GM18511 (cell line): ENCODE measurements at regions not wholly inside any gene's neighbourhood (a gene's known extent, or its start where the extent isn't known, plus 50 kb on each side); places are given as distances from the start of the nearest gene placed in this dataset.

Source experiments
- ATAC-seq: cut with Tn5 transposase; IDR thresholded peaks from one replicate; pipeline ENCODE4 v1.9.1; 2021; ENCODE audit warnings: mild to moderate bottlenecking, moderate library complexity; ENCODE audit not compliant: unreplicated experiment

DNA sequence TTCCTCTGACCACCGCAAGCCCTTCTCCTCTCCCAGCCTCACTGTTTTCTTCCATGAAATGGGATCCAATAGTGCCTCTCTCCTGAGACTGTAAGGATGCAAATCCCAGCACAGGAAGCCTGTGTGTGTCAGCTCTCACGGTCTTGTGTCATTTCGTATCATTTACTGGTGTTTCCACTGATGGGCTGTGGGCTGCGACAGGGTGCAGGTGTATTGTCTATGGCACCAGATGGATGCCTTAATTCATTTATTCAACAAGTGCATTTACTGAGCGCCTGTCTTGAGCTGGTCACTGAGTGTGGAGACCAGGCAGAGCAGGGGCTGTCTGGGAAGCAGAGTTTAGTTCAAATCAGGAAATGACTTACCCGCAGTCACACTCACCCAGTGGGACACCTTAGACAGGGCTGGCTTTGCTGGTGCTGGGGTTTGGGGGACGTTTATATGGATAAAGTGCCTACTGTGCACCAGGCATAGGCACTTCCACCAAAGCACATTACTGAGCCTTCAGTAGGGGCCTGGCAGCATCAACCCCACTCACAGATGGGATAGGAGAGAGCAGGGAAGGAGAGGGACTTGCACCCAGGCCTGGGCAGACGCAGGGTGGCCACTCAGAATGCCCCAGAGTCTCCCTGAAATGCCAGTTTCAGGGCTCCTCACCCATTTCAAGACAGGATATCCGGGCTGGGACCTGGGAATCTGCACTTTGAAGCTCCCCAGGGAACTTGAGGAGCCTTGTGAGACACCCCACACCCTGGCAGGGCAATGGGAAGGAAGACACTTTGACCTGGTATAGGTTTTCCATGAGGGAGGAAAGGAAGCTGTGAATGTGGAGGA, 398.9 kb downstream of the MATN1 start:
- no peak for ATAC-seq

DNA sequence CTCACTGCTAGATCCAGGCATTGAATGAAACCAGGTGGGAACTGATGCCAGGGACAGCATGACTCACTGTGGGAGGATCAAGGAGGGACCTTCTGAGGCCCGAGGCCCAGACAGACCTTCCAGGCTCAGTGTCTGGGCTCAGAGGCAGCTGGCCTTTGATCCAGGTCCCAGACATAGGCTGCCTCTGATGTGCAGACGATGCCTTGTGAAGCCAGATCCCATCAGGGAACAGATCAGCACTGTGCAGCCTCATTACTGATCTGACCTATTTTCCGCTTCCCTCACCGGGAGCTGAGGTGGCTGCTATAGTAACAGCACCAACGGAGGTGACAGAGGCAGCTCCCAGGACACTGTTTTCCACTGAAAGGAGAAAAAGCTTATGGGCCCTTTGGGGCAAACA, 399.5 kb downstream of the MATN1 start:
- ATAC-seq, result no peak

DNA sequence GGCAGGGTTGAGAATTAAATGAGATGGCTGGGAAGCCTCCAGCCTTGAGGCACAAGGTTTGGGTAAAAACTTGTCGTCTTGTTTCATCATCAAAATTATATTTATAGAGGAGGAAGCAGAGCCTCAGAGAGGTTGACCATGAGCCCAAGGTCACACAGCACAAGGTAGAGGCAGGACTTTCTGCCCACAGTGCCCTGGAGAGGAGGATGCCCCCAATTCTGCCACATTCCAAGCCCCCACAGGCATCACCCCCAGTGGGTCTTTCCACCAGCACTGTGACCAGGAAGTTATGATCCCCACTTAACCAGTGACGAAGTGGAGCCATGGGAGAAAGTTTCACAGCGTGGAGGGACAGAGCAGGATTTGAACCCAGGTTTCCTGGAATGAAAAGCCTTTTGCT, 400.0 kb downstream of the MATN1 start:
- ATAC-seq, result no peak

DNA sequence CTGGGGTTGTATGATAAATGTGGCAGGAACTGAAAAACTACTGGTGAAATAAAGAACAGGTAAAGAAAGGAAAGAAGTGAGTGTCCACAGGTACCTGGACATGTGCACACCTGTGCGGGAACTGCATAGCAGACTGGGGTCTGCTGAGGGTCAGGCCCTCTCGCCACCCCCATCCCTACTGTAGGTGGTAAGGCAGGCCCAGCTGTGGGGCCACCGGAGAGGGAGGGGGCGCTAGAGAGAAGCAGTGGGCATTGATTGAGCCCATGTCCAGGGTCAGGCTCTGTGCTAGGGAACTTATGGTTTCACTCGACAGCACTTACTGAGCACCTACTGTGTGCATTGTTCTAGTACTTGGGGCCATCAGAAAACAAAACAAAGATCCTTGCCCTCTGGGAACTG, 400.5 kb downstream of the MATN1 start:
- ATAC-seq, result no peak

DNA sequence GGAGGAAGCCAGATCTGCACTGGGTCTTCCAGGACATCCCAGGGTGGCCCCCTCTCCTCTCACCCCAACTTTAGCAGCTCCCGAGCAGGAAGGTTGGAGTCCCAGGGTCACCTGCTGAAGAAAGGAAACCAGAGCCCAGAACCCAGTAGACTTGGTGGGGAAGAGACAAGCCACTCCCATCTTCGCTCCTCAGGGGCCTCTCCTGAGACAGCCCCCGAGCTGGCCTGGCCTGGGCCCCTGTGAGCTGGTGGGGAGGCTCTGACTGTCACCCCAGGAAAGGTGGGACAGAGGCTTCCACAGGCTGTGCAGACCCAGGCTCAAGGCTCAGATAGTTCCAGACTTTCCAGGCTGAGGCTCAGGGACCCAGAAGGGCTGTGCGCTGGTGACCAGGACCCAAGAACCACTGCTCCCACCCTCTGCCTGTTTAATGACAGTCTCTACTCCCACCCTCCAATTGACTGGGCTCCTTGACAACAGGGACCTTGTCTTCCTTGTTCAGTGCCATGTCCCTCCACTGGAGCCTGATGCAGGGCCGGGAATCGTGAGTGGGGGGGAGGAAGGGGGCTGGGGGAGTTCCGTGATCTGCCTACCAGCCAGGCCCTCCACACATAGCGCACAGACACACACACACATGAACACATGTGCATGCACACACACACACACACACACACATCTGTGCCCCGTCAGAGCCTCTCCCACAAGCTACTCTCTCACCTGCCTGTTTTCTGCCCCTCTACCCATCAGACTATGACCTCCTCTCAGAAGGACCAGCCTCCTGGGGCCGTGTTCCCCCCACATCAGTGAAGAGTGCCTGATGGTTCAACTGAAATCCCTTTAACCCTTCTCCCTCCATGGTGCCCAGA, 401.2 kb downstream of the MATN1 start:
- no peak for ATAC-seq

DNA sequence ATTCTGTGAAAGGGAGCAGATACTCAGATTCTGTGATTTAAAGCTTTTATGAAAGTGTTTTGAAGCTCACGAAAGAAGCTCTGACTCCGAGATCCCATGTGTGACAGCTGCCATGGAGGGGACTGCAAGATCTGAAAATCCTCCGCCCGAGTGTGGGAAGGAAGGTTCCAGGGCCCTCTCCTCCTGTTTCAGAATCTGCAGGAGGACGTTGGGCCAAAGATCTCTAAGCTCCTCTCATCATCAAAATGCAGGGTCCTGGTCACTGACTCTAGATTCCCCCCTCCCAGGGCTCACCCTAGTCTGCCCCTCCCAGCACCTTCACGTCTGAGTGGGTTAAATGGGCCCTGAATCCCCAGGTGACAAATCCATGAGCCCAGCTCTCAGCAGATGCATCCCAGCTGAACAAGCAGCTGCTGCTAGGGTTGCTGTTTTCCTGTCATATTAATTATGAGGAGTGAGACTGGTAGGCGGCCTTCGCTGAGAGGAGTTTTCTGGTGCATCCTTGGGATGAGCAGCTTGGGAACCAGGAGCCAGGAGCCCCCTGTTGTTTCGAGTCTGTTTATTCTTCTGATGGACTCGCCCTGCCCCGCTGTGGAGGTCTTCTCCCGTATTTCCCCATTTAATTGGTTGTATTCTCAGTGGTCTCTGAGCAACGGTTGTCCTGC, 402.0 kb downstream of the MATN1 start:
- ATAC-seq, result no peak

DNA sequence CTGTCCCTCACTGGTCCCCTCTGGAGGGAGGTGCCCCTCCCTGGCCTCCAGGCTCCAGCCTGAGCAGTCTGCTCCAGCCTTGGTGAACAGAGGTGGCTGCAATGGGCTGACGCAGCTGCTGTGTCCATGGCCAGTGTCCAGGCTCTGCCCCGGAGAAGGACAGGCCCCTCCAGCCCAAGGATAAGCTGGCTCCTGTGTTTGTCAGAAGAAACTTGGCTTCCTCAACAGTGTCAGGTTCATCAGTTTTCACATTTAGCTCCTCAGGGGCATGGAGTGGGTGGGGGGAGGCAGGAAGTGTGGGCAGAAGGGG, 402.8 kb downstream of the MATN1 start:
- ATAC-seq, result no peak

DNA sequence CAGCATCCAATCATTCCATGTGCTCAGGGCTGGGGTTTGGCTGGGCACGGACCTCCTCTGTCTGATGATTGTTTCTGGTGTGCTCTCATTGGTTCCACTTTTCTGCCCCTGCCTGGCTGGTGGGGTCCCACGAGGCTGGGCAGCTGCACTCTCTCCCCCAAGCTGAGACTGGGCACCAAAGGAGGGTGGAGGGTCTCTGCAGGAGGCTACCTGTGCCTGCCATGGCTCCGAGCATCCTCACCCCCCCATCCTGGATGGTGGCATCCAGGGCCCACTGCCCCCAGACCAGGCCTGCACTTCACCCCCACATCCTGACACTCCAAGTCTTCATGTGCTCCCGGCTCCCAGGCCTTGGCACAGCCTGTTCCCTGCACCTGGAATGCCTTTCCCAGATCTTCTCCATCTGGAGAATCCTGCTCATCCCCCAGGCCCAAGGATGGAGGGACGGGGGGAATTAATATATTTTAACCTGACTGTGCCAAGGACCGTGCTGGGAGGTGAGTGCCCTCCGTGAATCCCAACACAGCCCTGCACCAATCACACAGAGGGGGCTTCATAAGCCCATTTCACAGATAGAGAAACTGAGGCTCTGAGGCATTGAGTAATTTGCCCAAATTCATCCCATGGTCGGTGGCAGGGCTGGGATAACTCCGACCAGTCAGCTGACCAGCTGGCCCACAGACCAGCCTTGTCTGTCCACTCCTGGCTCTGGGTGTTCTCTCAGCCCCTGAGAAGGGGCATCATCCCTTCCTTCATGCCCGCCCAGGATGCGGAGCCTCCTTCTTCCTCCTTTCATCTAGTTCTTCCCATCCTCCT, 403.4 kb downstream of the MATN1 start:
- ATAC-seq, result no peak

DNA sequence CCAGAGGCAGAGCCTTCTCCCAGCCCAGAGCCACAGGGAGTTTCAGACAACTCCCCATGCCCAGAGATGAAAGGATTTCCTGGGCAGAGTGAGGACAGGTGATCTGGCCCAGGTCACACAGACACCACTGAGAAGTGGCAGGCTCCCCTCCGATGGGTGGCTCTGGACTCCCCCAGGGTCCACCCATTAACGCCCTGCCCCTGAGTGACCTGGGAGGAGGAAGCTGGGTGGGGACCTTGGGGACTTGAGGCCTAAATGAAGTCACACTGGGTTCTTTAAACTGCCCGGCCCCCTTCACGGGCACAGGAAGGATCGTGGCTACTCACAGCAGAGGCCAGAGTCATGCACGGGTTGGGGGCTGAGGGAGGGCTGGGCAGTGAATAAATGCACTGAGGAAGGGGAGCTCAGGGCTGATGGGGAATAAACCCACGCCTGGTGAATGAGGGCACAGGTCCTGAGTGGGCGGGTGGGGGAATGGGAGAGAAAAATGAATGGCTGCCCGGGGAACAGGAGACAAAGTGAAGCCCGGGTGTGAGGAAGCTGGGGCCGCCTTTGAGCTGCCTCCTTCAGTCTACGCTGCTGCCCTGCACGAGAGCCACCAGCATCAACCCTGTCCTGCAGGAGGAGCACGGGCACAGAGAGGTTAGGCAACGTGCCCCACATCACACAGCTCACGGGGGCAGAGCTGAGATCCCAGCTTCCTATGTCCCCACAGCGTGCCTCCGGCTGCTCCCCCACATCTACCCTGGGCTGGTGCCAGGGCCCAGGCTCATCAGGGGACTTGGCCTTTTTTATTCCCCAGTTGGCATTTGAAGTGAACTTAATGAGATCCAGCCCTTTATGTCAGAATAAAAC, 404.3 kb downstream of the MATN1 start:
- no peak for ATAC-seq

DNA sequence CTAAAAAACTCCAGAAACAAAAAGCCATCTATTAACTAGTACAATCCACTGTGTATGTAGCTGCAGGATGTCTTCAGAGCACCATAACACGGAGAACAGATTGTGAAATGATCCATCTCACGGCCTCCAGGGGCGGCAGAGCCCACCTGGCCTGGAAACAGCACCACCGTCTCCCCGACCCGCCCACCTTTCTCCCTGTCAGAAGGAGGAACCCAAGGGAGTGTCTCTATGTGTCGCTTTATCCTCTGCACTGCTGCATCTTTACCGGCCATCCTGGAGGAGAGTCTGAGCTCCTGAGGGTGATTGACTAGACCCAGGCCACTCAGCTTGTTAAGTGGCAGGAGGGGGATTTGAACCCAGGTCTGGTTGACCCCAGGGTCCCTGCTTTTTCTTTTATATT, 405.0 kb downstream of the MATN1 start:
- no peak for ATAC-seq

DNA sequence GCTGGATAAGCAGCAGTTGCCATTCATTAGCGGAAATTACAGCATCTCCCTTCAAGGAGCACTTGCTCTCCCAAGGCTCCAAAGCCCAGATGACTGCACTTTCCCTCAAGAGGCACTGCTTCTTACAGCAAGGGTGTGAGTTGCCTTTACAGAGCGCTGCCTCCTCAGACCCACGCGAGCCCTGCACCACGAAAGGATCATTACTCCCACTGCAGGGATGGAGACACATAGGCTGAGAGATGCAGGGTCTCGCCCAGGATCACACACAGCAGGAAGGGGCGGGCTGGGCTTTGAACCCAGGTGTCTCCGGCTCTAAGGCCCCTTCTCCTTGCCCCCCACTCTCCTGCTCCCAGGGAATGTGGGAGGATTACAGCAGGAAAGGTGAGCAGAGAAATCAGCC, 405.5 kb downstream of the MATN1 start:
- no peak for ATAC-seq

DNA sequence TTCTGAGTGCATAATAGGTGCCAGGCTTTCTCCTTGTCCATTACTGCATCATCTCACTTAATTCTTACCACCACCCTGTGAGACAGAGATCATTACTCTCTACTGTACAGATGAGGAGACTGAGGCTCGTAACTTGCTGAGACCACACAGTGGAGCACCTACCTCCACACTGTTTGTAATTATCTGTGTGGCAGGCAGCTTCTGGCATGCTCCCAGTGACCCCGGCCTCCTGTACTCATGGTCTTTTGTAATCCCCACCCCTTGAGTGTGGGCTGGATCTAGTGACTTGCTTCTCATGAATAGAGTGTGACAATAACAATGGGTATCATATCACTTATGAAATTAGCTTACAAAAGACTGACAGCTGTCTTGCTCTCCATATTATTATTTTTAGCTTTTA, 407.3 kb downstream of the MATN1 start:
- ATAC-seq, result no peak

DNA sequence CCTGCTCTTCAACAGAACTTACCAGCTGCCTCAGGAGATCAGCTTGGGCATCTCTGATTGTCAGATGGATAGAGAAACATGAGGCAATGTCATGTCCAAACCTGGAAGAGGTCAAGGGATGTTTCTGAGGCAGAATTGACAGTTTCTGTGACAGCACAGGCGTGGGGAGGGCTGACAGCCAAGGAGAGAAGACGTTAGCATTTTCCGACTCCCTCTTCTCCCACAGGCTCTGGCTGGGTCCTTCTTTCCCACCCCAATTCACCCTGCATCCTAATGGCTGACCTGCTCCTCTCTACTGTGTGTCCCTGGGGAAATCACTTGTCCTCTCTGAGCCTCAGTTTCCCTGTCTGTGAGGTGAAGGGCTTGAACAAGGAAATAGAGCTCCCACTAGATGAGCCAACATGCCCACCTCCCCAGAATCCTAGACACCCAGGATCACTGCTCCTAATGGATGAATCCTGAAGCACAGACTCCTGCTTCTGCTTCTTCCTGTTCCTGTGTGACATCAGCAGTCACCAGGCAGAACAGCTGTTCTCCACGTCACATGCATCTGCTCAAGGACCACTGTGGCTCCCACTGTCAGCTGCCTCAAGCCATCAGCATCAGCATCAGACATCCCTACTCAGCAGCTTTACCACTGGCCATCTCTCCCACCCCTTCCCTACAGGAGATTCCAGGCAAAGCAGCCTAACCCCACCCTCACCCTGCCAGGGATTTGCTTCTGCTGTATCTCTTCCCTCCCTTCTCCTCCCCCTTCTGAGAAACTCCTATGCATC, 408.0 kb downstream of the MATN1 start:
- no peak for ATAC-seq

DNA sequence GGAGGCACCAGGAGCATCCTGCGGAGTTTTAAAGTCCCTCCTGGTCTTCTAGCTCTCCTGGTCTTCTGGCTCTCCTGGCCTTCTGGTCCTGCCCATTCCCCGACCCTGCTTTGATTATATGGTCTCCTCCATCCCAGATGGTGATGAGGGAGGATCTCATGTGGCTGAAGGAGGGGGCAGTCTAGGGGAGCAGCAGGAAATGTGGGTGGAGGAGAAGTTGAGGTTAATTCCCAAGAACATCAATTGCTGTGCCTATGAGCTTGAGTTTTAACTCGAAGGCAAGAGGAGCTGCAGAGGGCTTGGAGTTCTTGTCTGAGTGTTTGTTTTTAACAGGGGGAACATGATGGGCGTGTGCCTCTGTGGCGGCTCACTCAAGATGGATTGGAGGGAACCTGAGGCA, 408.8 kb downstream of the MATN1 start:
- no peak for ATAC-seq

DNA sequence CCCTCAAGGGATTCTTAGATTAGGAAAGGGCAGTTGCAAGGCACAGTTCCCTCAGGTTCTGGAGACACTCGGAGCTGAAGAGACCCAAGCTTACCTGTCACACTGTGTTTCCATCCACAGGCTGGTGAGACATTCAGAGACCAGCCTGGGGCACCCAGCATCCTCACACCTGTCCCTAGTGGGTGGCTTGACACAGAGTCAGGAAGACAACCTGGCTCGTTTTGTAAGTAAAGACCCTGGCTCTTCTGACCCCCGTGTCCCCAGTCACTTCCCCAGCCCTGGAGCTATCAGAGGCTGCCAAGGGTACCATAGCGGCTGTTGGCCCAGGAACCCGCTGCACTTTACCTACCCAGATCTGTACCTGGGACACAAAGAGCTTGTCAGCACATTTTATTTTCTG, 409.8 kb downstream of the MATN1 start:
- ATAC-seq, result no peak

DNA sequence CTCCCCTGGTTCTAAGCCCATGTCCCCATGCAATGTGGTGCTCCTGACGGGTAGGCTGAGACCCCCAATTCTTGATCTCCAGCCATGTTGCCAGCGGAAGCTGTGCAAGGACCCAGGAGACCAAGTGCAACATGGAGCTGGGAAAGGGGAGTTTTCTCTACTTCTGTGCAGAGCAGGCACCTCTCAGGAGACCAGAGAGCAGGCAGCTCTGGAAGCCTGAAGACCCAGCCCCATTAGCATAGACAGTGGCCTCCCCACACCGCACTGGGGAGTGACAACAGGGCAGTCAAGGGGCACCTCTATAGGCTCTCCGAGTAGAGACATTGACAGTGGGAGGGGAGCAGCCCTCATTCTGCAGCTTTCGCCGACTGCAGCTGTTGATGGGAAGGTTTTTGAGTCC, 410.2 kb downstream of the MATN1 start:
- no peak for ATAC-seq

DNA sequence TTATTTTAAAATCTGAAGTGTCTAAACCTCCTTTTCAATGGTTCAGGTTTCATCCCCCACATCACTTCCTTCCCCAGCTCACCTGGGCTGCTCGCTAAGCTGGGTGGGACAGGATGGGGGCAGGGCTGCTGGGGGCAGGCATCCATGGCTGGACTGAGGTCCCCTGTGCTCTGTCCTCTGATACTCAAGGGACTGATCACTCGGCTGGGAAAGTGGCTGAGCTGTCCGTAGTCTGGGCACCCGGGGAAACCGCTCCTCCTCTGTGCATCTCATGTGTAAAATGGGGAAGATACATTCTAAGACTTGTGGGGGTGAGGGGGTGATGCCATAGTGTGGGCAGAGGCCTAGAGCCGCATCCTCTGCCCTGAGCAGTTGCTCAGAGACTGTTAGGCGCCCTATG, 411.2 kb downstream of the MATN1 start:
- ATAC-seq, result no peak

DNA sequence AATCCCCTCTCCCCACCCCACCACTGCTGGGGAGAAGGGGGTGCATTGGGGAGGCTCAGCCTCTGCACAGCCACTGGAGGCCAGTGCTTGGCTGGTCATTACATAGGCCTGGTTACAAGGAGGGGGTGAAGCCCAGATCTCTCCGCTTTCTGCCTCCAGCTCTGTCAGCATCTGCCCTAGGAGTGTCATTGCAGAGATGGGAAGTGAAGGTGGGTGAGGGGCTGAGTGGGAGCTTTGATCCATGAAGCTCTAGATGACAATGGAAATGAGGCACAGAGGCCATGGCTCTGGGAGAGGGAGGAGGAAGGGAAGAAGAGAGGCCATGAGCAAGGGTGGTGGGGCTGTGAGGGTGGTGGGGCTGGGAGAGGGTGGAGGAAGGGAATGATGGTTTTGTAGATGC, 411.6 kb downstream of the MATN1 start:
- ATAC-seq, result no peak

DNA sequence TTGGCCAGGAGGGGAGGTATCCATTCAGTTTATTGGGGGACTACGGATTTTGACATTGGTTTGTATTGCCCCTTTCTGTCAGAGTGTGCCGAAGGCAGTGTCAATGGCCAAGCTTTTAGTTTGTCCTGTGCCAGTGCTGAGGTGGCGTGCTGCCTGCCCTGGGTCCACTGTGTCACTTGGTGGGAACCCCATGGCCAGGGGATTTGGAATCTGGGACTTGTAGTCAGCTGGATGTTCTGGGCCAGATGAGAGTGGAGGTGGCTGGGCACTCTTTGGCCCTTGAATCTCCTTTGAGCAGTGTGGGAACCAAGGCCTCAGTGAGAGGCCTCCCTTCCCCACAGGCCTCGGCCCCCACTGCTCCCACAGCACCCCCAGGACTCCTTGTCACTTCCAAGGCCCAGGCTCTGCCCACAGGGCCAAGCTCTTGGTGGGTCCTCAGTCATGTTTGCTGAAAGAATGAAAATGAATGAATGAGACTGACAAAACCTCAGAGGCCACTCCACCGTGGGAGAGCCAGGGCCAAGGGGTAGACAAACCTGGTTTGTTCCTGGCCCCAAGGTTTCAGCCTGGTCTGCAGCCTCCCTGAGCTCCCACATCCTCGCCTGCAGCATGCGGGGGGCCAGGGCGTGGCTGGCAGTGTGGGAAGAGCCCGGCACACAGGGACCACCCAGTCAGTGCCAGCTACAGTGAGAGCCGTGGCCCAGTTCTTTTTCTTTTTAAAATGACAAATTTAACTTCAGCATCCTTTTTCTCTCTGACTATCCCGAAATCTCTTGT, 412.2 kb downstream of the MATN1 start:
- no peak for ATAC-seq
